ENCODE measurements at regions not wholly inside any gene's neighbourhood (a gene's known extent, or its start where the extent isn't known, plus 50 kb on each side); places are given as distances from the start of the nearest gene placed in this dataset.

- no peak for DNase-seq (ENCODE audit: low read depth, low spot score)
Observed at GRCh38 chr9:22285066-22285465, 161.6 kb upstream of the DMRTA1 start.

- no peak for DNase-seq (ENCODE audit: low read depth, low spot score)
Observed at GRCh38 chr9:22286661-22287060, 160.0 kb upstream of the DMRTA1 start.

GRCh38 chr9:22288661-22289060, 158.0 kb upstream of the DMRTA1 start:
- DNase-seq (ENCODE audit: low read depth, low spot score), result no peak

- DNase-seq (ENCODE audit: low read depth, low spot score), result peak; percentile 6
Observed at GRCh38 chr9:22307013-22307711, 139.5 kb upstream of the DMRTA1 start.

GRCh38 chr9:22308177-22308576, 138.4 kb upstream of the DMRTA1 start:
- DNase-seq (ENCODE audit: low read depth, low spot score), result no peak

GRCh38 chr9:22316645-22317044, 130.0 kb upstream of the DMRTA1 start:
- peak; percentile 5 for DNase-seq (ENCODE audit: low read depth, low spot score)

GRCh38 chr9:22331533-22331932, 115.1 kb upstream of the DMRTA1 start:
- DNase-seq (ENCODE audit: low read depth, low spot score), result no peak

- DNase-seq (ENCODE audit: low read depth, low spot score), result no peak
Observed at GRCh38 chr9:22332202-22332601, 114.4 kb upstream of the DMRTA1 start.

- DNase-seq (ENCODE audit: low read depth, low spot score), result no peak
Observed at GRCh38 chr9:22337261-22337660, 109.4 kb upstream of the DMRTA1 start.

- DNase-seq (ENCODE audit: low read depth, low spot score), result no peak
Observed at GRCh38 chr9:22342491-22343217, 104.0 kb upstream of the DMRTA1 start.

- no peak for DNase-seq (ENCODE audit: low read depth, low spot score)
Observed at GRCh38 chr9:22343218-22343611, 103.4 kb upstream of the DMRTA1 start.

- no peak for DNase-seq (ENCODE audit: low read depth, low spot score)
Observed at GRCh38 chr9:22354699-22355384, 91.8 kb upstream of the DMRTA1 start.

GRCh38 chr9:22356985-22357384, 89.6 kb upstream of the DMRTA1 start:
- no peak for DNase-seq (ENCODE audit: low read depth, low spot score)

GRCh38 chr9:22363421-22363887, 83.2 kb upstream of the DMRTA1 start:
- no peak for DNase-seq (ENCODE audit: low read depth, low spot score)

- DNase-seq (ENCODE audit: low read depth, low spot score), result no peak
Observed at GRCh38 chr9:22373636-22374035, 73.0 kb upstream of the DMRTA1 start.

GRCh38 chr9:22374051-22374450, 72.6 kb upstream of the DMRTA1 start:
- DNase-seq (ENCODE audit: low read depth, low spot score), result no peak

- DNase-seq (ENCODE audit: low read depth, low spot score), result no peak
Observed at GRCh38 chr9:22379272-22379671, 67.4 kb upstream of the DMRTA1 start.

GRCh38 chr9:22381170-22381569, 65.5 kb upstream of the DMRTA1 start:
- DNase-seq (ENCODE audit: low read depth, low spot score), result no peak

- DNase-seq (ENCODE audit: low read depth, low spot score), result no peak
Observed at GRCh38 chr9:22382331-22382730, 64.3 kb upstream of the DMRTA1 start.

- DNase-seq (ENCODE audit: low read depth, low spot score), result no peak
Observed at GRCh38 chr9:22383718-22384117, 62.9 kb upstream of the DMRTA1 start.

- DNase-seq (ENCODE audit: low read depth, low spot score), result no peak
Observed at GRCh38 chr9:22389271-22389670, 57.4 kb upstream of the DMRTA1 start.

GRCh38 chr9:22392523-22392922, 54.1 kb upstream of the DMRTA1 start:
- DNase-seq (ENCODE audit: low read depth, low spot score), result no peak

GRCh38 chr9:22395687-22396141, 50.9 kb upstream of the DMRTA1 start:
- no peak for DNase-seq (ENCODE audit: low read depth, low spot score)

All from ELF-1 (cell line).